ENCODE measurements at regions not wholly inside any gene's neighbourhood (a gene's known extent, or its start where the extent isn't known, plus 50 kb on each side); places are given as distances from the start of the nearest gene placed in this dataset.

DNA sequence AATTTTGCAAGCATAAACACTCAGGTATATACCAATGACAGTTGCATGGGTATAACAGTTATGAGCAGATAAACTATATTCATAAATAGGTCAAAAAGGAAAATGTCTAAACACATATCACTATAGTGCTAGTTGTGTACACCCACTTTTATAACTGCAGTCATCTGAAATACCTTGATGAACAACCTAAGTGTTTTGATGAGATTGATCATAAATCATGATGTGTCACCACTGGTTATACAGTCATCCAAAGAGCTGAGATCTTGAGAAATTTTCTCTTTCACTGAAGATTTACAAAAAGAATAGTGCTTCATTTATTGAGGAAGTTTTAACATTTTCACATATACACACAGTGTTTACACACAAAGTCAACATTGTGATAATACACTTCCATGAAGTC lies 78.6 kb upstream of the SLC25A13 start:
- ChIA-PET RAD21 (ENCODE audit: low non-redundant PET in 1 of 2, low total read pairs in 2 of 2, uncharacterized antibody in 2 of 2, unreplicated experiment in 2 of 2) (no interaction called here), POLR2A (no interaction called here), CTCF (no interaction called here)
- Histone ChIP-seq H3K9me3 (ENCODE audit: control insufficient read depth in 1 of 2, insufficient read depth in 1 of 2, low read depth in 1 of 2, low read length in 2 of 2) (no peaks in the 10 kb centered on the region), H3K4me3 (replicated peaks in 1 of 2; ENCODE audit: low read depth in 1 of 2, low read length in 2 of 2) (no peak overlapping the region), H3K9ac (ENCODE audit: low read length) (no peak overlapping the region), H3K27me3 (ENCODE audit: insufficient read depth, low read length) (0 out of 2 replicates have a peak, but pooled peaks cover 3% of the 10 kb centered on the region), H4K20me1 (ENCODE audit: insufficient read depth) (no peaks in the 10 kb centered on the region; the same call in 1 of the 2 replicates), H3K4me2 (ENCODE audit: low read length) (no peak overlapping the region), H2AFZ (ENCODE audit: low read depth, low read length, poor library complexity, severe bottlenecking) (no peak overlapping the region), H3K9me2 (ENCODE audit: insufficient read depth) (no peaks in the 10 kb centered on the region), H3K4me1 (ENCODE audit: control insufficient read depth in 1 of 2, insufficient read depth in 2 of 2, low read length in 2 of 2) (no peaks in the 10 kb centered on the region), H3K27ac (ENCODE audit: low read depth, low read length) (no peak overlapping the region), H3K79me2 (ENCODE audit: insufficient read depth, low read length) (no peaks in the 10 kb centered on the region), H3K36me3 (ENCODE audit: control insufficient read depth in 1 of 2, insufficient read depth in 2 of 2, low read length in 2 of 2) (no peaks in the 10 kb centered on the region)
- intact Hi-C loops (cut with micrococcal nuclease): no loop called here
- no TSS peak for BruUV-seq (replicated peaks)
- no peak for DNase-seq (ENCODE audit: low read depth, low spot score)
- ATAC-seq: no peak
- TF ChIP-seq FOSL1 (IDR thresholded peaks at IDR 0.05; ENCODE audit: low read depth) (no peak), ZNF274 (IDR thresholded peaks at IDR 0.05; ENCODE audit: low read depth, low read length) (no peak), SP1 (IDR thresholded peaks at IDR 0.05; ENCODE audit: low read depth) (no peak)

DNA sequence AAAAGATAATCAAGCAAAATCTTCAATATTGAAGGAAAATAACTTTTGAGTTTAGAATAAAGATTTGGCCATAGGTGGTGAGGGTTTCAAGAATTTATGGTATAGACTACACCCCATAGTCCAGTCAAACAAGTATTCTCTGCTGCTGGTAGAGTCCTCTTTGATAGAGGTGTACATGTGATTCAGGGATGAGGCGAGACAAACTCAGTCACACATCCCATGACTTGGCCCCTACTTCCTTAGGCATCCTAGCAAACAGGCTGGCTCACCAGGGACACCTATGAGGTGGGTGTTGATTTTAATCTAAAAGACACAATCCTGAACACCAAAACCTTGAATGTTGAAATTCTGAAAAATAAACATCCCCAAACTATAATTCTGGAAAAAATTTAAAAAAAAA lies 78.1 kb upstream of the SLC25A13 start:
- DNase-seq (ENCODE audit: low read depth, low spot score) (no peak), ATAC-seq (no peak)
- H3K36me3 ChIP-seq (ENCODE audit: control insufficient read depth in 1 of 2, insufficient read depth in 2 of 2, low read length in 2 of 2): no peaks in the 10 kb centered on the region
- intact Hi-C loops (cut with micrococcal nuclease): no loop called here
- no peak overlapping the region for H3K4me3 ChIP-seq (replicated peaks in 1 of 2; ENCODE audit: low read depth in 1 of 2, low read length in 2 of 2)
- POLR2A ChIA-PET: no interaction called here
- no peaks in the 10 kb centered on the region for H3K79me2 ChIP-seq (ENCODE audit: insufficient read depth, low read length)
- H2AFZ ChIP-seq (ENCODE audit: low read depth, low read length, poor library complexity, severe bottlenecking): no peak overlapping the region
- no peak overlapping the region for H3K9ac ChIP-seq (ENCODE audit: low read length)
- H3K27ac ChIP-seq (ENCODE audit: low read depth, low read length): no peak overlapping the region
- H3K27me3 ChIP-seq (ENCODE audit: insufficient read depth, low read length): 0 out of 2 replicates have a peak, but pooled peaks cover 3% of the 10 kb centered on the region
- no peak overlapping the region for H3K4me2 ChIP-seq (ENCODE audit: low read length)
- CTCF ChIA-PET: no interaction called here
- H3K9me2 ChIP-seq (ENCODE audit: insufficient read depth): no peaks in the 10 kb centered on the region
- RAD21 ChIA-PET (ENCODE audit: low non-redundant PET in 1 of 2, low total read pairs in 2 of 2, uncharacterized antibody in 2 of 2, unreplicated experiment in 2 of 2): no interaction called here
- H4K20me1 ChIP-seq (ENCODE audit: insufficient read depth): no peaks in the 10 kb centered on the region; the same call in 1 of the 2 replicates
- H3K9me3 ChIP-seq (ENCODE audit: control insufficient read depth in 1 of 2, insufficient read depth in 1 of 2, low read depth in 1 of 2, low read length in 2 of 2): no peaks in the 10 kb centered on the region
- no peaks in the 10 kb centered on the region for H3K4me1 ChIP-seq (ENCODE audit: control insufficient read depth in 1 of 2, insufficient read depth in 2 of 2, low read length in 2 of 2)
- no TSS peak for BruUV-seq (replicated peaks)
- TF ChIP-seq, protein P1, sequence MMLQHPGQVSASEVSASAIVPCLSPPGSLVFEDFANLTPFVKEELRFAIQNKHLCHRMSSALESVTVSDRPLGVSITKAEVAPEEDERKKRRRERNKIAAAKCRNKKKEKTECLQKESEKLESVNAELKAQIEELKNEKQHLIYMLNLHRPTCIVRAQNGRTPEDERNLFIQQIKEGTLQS (IDR thresholded peaks at IDR 0.05): no peak
- TF ChIP-seq EZH2 (IDR thresholded peaks at IDR 0.05) (no peak), SIN3A (IDR thresholded peaks at IDR 0.05; ENCODE audit: low read depth) (no peak), EGR1 (IDR thresholded peaks at IDR 0.05; ENCODE audit: low read depth) (no peak), POLR2AphosphoS5 (IDR thresholded peaks at IDR 0.05; ENCODE audit: low read depth, low read length) (no peak), FOSL1 (IDR thresholded peaks at IDR 0.05; ENCODE audit: low read depth) (no peak), YY1 (IDR thresholded peaks at IDR 0.05; ENCODE audit: extremely low read depth, insufficient replicate concordance, low read depth, low read length) (no peak), TCF7L2 (IDR thresholded peaks at IDR 0.05; ENCODE audit: borderline replicate concordance, extremely low read depth, insufficient read depth, insufficient read length) (no peak), CEBPB (IDR thresholded peaks at IDR 0.05; ENCODE audit: low read depth) (no peak), SP1 (IDR thresholded peaks at IDR 0.05; ENCODE audit: low read depth) (no peak), JUND (IDR thresholded peaks at IDR 0.05) (no peak)
- TF ChIP-seq, protein P2, sequence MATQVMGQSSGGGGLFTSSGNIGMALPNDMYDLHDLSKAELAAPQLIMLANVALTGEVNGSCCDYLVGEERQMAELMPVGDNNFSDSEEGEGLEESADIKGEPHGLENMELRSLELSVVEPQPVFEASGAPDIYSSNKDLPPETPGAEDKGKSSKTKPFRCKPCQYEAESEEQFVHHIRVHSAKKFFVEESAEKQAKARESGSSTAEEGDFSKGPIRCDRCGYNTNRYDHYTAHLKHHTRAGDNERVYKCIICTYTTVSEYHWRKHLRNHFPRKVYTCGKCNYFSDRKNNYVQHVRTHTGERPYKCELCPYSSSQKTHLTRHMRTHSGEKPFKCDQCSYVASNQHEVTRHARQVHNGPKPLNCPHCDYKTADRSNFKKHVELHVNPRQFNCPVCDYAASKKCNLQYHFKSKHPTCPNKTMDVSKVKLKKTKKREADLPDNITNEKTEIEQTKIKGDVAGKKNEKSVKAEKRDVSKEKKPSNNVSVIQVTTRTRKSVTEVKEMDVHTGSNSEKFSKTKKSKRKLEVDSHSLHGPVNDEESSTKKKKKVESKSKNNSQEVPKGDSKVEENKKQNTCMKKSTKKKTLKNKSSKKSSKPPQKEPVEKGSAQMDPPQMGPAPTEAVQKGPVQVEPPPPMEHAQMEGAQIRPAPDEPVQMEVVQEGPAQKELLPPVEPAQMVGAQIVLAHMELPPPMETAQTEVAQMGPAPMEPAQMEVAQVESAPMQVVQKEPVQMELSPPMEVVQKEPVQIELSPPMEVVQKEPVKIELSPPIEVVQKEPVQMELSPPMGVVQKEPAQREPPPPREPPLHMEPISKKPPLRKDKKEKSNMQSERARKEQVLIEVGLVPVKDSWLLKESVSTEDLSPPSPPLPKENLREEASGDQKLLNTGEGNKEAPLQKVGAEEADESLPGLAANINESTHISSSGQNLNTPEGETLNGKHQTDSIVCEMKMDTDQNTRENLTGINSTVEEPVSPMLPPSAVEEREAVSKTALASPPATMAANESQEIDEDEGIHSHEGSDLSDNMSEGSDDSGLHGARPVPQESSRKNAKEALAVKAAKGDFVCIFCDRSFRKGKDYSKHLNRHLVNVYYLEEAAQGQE (IDR thresholded peaks at IDR 0.05; ENCODE audit: low read depth): no peak
- TF ChIP-seq, protein P3, sequence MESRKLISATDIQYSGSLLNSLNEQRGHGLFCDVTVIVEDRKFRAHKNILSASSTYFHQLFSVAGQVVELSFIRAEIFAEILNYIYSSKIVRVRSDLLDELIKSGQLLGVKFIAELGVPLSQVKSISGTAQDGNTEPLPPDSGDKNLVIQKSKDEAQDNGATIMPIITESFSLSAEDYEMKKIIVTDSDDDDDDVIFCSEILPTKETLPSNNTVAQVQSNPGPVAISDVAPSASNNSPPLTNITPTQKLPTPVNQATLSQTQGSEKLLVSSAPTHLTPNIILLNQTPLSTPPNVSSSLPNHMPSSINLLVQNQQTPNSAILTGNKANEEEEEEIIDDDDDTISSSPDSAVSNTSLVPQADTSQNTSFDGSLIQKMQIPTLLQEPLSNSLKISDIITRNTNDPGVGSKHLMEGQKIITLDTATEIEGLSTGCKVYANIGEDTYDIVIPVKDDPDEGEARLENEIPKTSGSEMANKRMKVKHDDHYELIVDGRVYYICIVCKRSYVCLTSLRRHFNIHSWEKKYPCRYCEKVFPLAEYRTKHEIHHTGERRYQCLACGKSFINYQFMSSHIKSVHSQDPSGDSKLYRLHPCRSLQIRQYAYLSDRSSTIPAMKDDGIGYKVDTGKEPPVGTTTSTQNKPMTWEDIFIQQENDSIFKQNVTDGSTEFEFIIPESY (IDR thresholded peaks at IDR 0.05; ENCODE audit: extremely low read depth, insufficient replicate concordance, low read length): no peak

Data from HCT116 (cell line).